NCI-H2196 treated with DMSO at 0.1 percent for 48 hours (cell line): ENCODE measurements at regions not wholly inside any gene's neighbourhood (a gene's known extent, or its start where the extent isn't known, plus 50 kb on each side); places are given as distances from the start of the nearest gene placed in this dataset.

Experiments
- DNase-seq: peaks from one replicate; lab custom pipeline; 2025; ENCODE audit not compliant: unreplicated experiment; lab: John Stamatoyannopoulos, UW

GRCh38 chr10:2284071-2284470 lies 546.7 kb upstream of the ADARB2 start:
- no peak for DNase-seq

- DNase-seq = no peak
Measured at GRCh38 chr10:2282202-2282601, 544.9 kb upstream of the ADARB2 start.

DNA sequence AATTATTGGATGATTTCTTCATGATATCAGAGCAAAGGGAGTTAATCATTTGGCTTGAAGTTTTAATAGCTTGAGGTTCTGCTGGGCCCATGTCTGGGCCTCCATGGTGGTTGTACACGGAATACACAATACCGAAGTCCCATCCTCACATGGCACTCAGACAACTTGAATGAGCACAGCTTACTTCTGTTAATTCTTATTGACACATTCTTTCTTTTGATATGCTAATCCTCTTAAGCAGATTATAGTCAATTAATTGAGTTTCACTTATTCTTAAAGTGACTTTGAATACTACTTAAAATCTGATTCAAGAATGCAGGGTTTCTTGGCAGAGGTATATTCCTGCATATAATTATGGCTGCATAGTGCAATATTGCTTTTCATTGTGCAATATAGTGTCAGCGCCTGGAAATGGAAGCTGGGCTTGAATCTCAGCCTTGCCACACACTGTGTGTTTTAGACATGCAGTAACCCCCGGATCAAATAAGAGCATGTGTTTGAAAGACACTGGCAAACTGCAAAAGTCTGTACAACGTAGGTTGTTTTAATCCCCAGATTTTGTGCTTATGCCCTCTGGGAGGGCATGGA lies 543.5 kb upstream of the ADARB2 start:
- no peak for DNase-seq

DNA sequence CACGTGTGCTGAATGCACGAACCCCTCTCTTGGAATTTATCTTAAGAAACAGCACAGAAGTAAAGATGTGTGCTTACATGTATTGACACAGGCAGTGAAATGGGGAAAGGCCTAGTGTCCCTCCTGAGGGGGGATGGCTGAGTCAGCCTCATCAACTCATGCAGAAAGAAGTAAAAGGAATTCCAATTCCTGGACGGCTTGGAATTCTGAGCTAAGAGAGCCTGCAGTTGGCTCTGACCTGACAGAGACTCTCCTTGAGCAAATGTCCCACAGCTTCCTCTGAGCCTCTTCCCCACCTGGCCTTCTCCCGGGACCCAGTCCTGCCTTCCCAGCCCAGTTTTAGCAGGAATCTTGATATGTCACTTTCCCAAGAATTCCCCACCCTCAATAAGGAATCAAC lies 542.4 kb upstream of the ADARB2 start:
- no peak for DNase-seq

DNA sequence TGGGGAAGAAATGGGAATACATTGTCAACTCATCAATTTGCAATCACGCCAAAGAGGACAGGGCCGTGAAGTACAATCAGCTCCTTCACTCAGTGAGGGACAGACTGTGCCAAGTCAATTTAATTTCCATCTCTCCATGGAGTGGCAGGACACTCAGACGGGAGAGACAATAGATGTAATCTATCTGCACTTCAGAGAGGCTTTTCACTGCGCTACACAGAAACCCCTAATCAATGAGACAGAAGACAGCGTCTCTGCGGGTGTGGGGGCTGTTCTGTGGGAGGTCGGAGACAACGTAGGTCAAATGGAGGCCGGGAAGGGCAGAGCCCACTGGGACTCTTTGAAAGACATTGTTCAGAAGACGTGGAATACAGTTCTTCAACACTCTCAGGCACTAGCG lies 541.0 kb upstream of the ADARB2 start:
- no peak for DNase-seq

DNA sequence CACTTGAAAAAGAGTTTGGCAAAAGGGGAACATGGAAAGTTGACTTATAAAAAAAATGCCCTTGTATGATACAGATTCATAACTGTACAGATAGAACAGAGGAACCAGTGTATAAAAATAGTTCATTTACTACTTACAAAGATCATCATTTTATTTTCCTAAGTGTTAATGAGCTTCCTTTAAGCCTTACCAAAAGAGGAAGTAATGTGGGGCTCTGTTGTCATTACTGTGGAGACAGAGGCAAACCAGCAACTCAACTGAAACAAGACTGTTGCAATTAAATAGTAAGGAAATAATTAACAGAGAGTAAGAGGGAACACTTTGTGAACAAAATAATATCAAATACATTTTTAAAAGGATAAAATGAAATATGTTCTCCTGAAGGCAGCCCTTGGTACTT lies 526.2 kb upstream of the ADARB2 start:
- DNase-seq = no peak

DNA sequence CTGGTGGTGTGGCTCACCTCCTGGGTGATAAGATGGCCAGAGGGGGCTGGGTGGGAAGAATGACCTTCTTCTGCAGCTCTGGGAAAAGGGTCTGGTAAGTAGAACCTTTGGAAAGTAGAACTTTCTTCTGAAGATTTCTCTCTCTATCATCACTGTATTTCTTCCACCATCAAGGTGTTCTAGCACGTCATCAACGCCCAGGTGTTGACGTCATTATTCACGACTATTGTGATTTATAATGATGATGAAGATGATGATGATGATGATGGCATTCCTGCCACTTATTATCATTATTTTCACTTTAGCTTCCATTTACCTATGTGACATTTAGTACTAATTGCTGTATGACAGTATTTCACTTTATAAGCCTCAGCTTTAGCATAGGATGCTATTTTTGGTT lies 525.6 kb upstream of the ADARB2 start:
- DNase-seq = no peak

- DNase-seq = no peak
Measured at GRCh38 chr10:2262333-2262732, 525.0 kb upstream of the ADARB2 start.

DNA sequence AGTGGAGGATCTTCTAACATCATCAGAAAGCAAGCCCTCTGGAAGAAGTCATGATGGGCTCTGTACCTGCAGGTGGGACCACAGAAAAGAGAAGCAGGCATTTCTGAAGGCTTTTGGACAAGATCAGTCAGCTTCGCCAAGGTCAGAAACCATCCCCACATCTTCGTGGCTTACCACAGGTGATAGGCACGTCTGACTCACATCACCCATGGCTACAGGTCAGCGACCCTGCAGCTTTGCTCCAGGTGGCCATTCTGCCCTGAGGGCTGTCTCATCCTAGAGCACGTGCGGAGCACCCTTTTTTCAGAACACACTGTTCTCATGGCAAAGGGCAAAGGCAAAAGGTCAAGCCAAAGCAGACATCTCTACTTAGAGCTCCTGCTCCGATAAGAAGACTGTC lies 518.9 kb upstream of the ADARB2 start:
- no peak for DNase-seq

DNA sequence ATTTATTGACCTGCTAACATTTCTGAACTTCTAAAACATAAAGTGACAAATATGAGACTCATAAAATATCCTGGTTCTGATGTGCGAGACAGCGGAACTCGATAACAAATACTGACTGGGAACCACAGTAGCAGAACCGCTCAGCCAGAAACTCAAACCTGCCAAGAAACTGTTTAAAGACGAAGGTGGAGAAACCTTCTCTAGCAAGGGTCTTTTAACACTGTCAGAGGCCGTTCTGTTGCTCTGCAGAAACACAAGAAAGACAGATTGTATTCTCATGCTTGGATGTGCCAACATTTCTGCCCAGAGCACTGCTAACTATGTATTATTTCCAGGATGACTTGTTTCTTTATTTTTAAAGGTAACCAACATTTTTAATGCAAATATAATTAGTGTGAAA lies 514.8 kb upstream of the ADARB2 start:
- DNase-seq = no peak

- DNase-seq = no peak
Measured at GRCh38 chr10:2251631-2252030, 514.3 kb upstream of the ADARB2 start.

DNA sequence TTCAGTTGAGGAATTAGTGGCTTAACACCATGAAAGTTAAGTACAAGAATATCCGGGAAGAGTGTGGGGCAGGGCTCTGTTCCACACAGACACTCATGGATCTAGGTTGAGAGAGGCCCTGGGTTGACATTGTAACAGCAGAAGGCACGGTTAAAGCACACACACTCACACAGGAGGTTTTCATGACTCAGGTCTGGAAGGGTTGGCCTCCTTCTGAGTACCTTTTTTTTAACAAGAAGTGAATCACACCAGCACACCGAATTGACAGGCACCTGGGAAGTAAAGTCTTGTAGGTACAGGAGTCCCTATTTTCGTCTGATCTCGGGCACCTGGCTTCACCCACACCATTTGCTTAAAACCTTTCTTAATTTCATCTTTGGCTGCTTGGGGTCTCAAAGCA lies 509.4 kb upstream of the ADARB2 start:
- DNase-seq = no peak

- no peak for DNase-seq
Measured at GRCh38 chr10:2245580-2245979, 508.3 kb upstream of the ADARB2 start.

DNA sequence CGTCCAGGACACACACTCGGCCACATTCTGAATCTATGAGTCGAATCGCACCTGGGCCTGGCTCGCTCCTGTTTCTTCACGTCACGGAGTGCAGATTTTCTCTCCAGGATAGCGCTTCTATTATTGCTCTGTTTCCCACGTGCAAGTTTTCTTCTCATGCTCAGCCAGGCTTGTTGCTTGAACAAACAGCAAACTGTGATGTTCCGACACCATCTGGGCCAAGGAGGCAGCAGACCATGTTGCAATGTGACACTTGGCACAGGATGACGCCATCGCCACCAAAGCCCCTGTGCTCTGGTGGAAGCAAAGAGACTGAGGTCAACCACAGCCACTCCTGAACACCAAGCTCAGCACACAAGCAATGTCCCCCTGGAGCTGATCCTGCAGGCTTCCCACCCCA lies 507.1 kb upstream of the ADARB2 start:
- DNase-seq = no peak

DNA sequence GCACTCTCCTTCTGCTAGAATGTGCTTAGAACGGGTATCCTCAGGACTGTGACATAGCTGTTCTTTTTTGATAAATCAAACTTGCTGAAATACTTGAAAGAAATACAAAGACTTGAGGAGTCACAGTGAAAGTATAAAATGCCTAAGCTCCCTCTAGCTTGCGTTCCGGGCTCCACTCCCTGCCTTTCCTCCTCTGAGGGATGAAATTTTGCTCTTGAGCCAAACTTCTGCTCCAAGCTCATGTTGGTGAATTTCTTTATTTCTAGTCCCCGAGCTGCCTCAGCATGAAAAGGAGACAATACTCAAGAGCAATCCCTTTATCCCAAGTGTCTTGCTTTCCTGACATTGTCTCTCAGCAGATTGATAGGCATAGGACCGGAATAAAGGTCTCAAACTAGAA lies 499.6 kb upstream of the ADARB2 start:
- DNase-seq = no peak

DNA sequence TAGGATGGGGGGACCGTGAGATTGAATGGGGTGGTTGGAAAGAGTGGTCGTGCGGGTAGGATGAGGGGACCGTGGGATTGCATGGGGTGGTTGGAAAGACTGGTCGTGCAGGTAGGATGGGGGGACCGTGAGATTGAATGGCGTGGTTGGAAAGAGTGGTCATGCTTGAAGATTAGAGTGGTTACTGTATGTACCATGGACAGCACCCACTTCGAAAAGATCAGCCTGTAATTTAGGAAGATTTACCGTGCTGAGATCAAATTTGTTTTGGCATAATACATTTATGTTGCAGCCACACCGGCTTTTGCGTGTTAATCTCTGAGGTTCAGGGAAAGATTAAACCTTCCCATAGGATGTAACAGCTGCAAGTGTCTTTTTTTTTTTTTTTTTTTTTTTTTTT lies 495.2 kb upstream of the ADARB2 start:
- DNase-seq = no peak

GRCh38 chr10:2230478-2230877 lies 493.2 kb upstream of the ADARB2 start:
- DNase-seq = no peak

DNA sequence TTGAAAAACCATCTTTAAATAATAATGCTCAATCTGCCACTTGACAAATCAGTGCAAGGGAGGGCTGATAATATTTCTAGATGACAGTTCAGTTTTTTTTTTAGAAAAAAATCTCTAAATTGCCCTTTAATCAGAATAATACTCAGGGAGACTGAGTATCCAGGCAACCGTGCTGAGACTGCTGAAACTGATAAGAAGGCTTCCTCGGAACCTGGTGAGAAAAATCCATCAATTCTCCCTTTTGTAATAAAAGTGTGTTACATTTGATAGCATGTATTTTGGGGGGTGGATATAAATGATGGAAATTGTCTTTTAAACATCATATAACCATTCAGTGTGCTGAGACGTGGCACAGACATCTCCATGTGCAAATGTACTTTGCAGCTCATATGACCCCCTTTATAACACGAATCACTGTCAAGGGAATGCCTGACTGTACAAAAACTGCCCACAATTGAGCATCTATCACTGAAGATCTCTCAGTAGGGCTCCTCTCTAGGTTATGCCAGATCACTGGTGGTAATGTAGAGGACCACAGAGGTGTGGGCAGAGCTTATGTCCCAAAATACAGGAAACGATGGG lies 491.1 kb upstream of the ADARB2 start:
- DNase-seq = no peak

GRCh38 chr10:2225609-2226008 lies 488.3 kb upstream of the ADARB2 start:
- no peak for DNase-seq

DNA sequence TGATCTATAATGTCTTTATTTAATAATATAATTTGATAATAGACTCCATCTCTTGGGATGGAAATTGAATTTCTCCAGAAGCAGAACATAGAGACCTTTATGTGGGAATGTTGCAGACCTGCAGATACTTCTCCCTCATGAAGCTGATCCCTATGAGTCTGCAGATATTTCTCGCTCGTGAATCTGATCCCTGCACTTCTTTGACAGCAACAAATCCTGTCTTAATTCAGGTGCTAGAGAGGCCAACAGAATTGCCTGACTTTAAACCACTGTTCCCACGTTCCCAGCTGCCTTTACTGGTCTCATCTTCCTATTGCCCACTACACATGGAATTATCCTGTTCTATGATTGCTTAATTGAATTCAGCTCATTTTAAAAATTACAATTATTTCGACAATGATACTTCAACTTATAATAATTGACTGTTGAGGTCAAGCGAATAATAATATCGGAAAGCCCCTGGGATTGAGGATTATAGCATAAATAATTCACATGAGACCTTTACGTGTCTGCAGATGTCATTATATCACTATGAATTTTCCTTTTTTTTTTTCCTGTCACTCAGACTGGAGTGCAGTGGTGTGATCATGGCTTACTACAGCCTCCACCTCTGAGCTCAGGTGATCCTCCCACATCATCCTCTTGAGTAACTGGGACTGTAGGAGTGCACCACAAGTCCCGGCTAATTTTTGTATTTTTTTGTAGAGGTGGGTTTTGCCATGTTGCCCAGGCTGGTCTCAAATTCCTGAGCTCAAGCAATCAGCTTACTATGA lies 486.4 kb upstream of the ADARB2 start:
- no peak for DNase-seq

- no peak for DNase-seq
Measured at GRCh38 chr10:2222631-2223030, 485.3 kb upstream of the ADARB2 start.

- DNase-seq = no peak
Measured at GRCh38 chr10:2214805-2215204, 477.5 kb upstream of the ADARB2 start.

DNA sequence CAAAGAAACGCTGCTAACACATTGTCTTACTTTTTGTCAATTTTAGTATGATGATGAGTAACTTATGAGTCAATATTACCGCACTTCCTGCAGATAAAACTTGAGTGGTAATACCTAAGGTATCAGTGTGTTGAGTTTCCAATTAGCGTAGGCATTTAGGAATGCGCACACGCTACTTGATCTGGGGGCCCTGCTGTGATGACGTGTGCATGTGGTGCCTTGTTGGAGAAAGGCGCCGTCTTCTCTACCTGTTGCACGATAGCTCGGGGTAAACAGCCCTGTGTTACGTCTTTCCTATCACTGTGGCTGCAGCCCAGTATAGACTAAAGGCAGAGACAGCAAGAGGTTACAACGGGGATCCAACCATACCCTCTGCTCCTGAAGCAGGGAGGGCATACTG lies 476.8 kb upstream of the ADARB2 start:
- no peak for DNase-seq
